Testis (tissue), 2 donors: ENCODE measurements at regions not wholly inside any gene's neighbourhood (a gene's known extent, or its start where the extent isn't known, plus 50 kb on each side); places are given as distances from the start of the nearest gene placed in this dataset.

ENCODE experiments used
- CTCF ChIP-seq, 3 experiments: fragments of 450-650 bp in 2 of 3; fragments of 200-600 bp in 1 of 3; sonication (generic) in 1 of 3; IDR thresholded peaks; one replicate each; pipeline ENCODE4 v1.5.1; 2016 to 2019; ENCODE audit warnings: antibody characterized with exemption in 3 of 3, mild to moderate bottlenecking in 2 of 3, moderate library complexity in 1 of 3
- POLR2A ChIP-seq: fragments of 450-650 bp; IDR thresholded peaks from one replicate; pipeline ENCODE4 v1.6.1; 2017; ENCODE audit warnings: antibody characterized with exemption, mild to moderate bottlenecking, moderate library complexity

- TF ChIP-seq CTCF (IDR thresholded peaks at IDR 0.05) = no peak
- TF ChIP-seq POLR2A = no peak
Measured at GRCh38 chr21:28332796-28333195, 659.9 kb downstream of the LTN1 start.
